Gastroesophageal sphincter (tissue), 4 donors: ENCODE measurements at regions not wholly inside any gene's neighbourhood (a gene's known extent, or its start where the extent isn't known, plus 50 kb on each side); places are given as distances from the start of the nearest gene placed in this dataset.

Source experiments
- ATAC-seq: fragments of 150-250 bp; one replicate; pipeline ENCODE4 v1.9.1; 2016; ENCODE audit warnings: mild to moderate bottlenecking, moderate library complexity
- H3K27ac ChIP-seq, 4 donors: fragments of 200-600 bp; sonication (generic) in 3 of 4; 1 replicate in 3 of 4; 2 replicates in 1 of 4; pipeline ENCODE4 v1.5.1; 2016 to 2019
- H3K27me3 ChIP-seq: fragments of 200-600 bp; sonication (generic); one replicate; pipeline ENCODE4 v1.5.1; 2019
- H3K36me3 ChIP-seq, 2 donors: fragments of 200-600 bp; sonication (generic); one replicate each; pipeline ENCODE4 v1.5.1; 2019; ENCODE audit warnings: control low read depth in 1 of 2
- H3K4me1 ChIP-seq, 3 donors: fragments of 200-600 bp; sonication (generic); 1 replicate in 2 of 3; 2 replicates in 1 of 3; pipeline ENCODE4 v1.5.1; 2016 to 2019; ENCODE audit warnings: control low read depth in 2 of 3
- H3K4me3 ChIP-seq, 2 donors: fragments of 200-600 bp; sonication (generic); one replicate each; pipeline ENCODE4 v1.5.1; 2019; ENCODE audit warnings: mild to moderate bottlenecking in 1 of 2, moderate library complexity in 1 of 2
- H3K9me3 ChIP-seq, 3 donors: fragments of 200-600 bp; sonication (generic); one replicate each; pipeline ENCODE4 v1.5.1; 2017 to 2019; ENCODE audit warnings: control low read depth in 2 of 3
- EP300 ChIP-seq: sonication (generic); formaldehyde crosslinking; IDR thresholded peaks from one replicate; pipeline ENCODE4 v1.6.1; 2017; ENCODE audit warnings: antibody characterized with exemption, mild to moderate bottlenecking
- POLR2A ChIP-seq, 2 donors: fragments of 450-650 bp; IDR thresholded peaks; one replicate each; pipeline ENCODE4 v1.6.1; 2017; ENCODE audit warnings: antibody characterized with exemption in 2 of 2, mild to moderate bottlenecking in 2 of 2, moderate library complexity in 1 of 2
- POLR2AphosphoS5 ChIP-seq: sonication (generic); formaldehyde crosslinking; IDR thresholded peaks from one replicate; pipeline ENCODE4 v1.6.1; 2017; ENCODE audit warnings: antibody characterized with exemption
- WGBS, 2 donors: methylation state at CpG; one replicate each; pipeline ENCODE4 v1.1.5; 2018; ENCODE audit warnings: low coverage in 1 of 2; 5-methylcytosine and 5-hydroxymethylcytosine counted together
- TF ChIP-seq, protein P1 (sequence below), 4 experiments: fragments of 200-600 bp in 2 of 4; fragments of 450-650 bp in 2 of 4; sonication (generic) in 1 of 4; IDR thresholded peaks; one replicate each; pipeline ENCODE4 v1.5.1; 2017 to 2019; ENCODE audit warnings: antibody characterized with exemption in 4 of 4, mild to moderate bottlenecking in 2 of 4, moderate library complexity in 2 of 4

GRCh38 chr11:33633251-33634003 lies 67.2 kb downstream of the C11orf91 start:
- peaks cover 0 to 18% (median 0%) of the 10 kb centered on the region in 3 donors for H3K9me3 ChIP-seq
- TF ChIP-seq EP300, result no peak
- TF ChIP-seq, protein P1, sequence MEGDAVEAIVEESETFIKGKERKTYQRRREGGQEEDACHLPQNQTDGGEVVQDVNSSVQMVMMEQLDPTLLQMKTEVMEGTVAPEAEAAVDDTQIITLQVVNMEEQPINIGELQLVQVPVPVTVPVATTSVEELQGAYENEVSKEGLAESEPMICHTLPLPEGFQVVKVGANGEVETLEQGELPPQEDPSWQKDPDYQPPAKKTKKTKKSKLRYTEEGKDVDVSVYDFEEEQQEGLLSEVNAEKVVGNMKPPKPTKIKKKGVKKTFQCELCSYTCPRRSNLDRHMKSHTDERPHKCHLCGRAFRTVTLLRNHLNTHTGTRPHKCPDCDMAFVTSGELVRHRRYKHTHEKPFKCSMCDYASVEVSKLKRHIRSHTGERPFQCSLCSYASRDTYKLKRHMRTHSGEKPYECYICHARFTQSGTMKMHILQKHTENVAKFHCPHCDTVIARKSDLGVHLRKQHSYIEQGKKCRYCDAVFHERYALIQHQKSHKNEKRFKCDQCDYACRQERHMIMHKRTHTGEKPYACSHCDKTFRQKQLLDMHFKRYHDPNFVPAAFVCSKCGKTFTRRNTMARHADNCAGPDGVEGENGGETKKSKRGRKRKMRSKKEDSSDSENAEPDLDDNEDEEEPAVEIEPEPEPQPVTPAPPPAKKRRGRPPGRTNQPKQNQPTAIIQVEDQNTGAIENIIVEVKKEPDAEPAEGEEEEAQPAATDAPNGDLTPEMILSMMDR (IDR thresholded peaks at IDR 0.05), result no peak
- TF ChIP-seq POLR2A (IDR thresholded peaks at IDR 0.05), result no peak
- TF ChIP-seq POLR2AphosphoS5, result no peak
- ATAC-seq, result no peak
- no peak overlapping the region for H3K4me3 ChIP-seq
- H3K36me3 ChIP-seq, result no peaks in the 10 kb centered on the region
- WGBS, 2 donors, result 65 to 85% methylated on average over 9 to 15 of the region's 15 CpGs
- no peak overlapping the region for H3K27ac ChIP-seq
- H3K27me3 ChIP-seq, result peaks cover 5% of the 10 kb centered on the region
- H3K4me1 ChIP-seq, result no peaks in the 10 kb centered on the region

DNA sequence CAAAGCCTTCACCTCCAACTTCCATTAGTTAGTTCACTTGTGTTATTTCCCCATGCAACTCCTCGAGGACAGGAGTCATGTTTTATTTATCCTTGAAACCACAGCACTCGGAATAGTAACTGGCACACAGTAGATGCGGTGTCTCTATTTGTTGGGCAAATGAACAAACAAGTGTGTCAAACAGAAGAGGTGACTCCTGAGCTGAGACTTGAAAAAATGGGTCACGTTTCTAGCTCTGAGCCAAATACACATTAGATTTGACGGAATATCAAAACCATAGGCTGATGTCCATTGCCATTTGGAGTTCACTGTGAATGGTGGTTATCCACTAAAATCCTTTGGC lies 68.9 kb downstream of the C11orf91 start:
- H3K27me3 ChIP-seq, result peaks cover 5% of the 10 kb centered on the region
- peaks cover 0 to 17% (median 0%) of the 10 kb centered on the region in 3 donors for H3K9me3 ChIP-seq
- H3K36me3 ChIP-seq, result no peaks in the 10 kb centered on the region
- no peak overlapping the region for H3K27ac ChIP-seq
- 89 to 100% methylated on average over 1 to 3 of the region's 5 CpGs for WGBS, 2 donors
- ATAC-seq, result no peak
- H3K4me3 ChIP-seq, result no peak overlapping the region
- TF ChIP-seq POLR2AphosphoS5, result no peak
- no peak for TF ChIP-seq EP300
- TF ChIP-seq POLR2A (IDR thresholded peaks at IDR 0.05), result no peak
- TF ChIP-seq, protein P1 (IDR thresholded peaks at IDR 0.05), result no peak
- H3K4me1 ChIP-seq, result no peaks in the 10 kb centered on the region

DNA sequence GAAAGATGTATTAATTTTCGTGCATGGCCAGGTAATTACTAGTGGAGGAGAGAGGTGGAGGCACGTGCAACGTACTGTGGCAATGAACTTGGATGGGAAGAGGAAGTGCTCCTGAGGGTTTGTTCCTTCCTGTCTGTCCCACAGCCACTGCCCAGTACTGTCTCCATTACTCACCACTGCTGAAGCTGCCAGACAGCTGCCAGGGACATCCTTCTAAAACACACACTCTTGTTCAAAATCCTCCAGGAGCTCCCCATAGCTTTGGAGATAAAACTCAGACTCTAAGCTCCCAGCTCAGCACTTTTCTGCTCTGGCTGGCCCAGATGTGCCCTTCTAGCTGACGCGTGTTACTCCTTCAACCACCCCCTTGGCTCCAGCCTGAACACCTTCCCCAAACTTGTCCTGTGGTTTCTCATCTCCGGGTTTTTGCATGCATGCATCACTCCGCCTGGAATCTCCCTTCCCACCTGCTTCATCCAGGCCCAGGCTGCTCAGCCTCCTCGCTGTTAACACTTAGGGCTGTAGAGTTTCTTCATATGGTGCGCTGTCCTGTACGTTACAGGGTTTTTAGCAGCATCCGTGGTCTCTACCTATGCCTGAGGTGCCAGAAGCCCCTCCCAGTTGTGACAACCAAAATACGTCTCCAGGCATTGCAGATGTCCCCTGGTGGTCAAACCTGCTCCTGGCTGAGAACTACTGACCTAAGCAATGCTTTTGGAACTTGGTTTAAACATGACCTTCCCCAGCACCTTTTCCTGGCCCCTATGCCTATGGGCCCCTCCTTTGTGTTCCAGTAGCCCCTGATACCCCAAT lies 69.5 kb downstream of the C11orf91 start:
- H3K27me3 ChIP-seq, result peaks cover 5% of the 10 kb centered on the region
- H3K4me1 ChIP-seq, result no peaks in the 10 kb centered on the region
- no peaks in the 10 kb centered on the region for H3K36me3 ChIP-seq
- TF ChIP-seq POLR2A (IDR thresholded peaks at IDR 0.05) (no peak), POLR2AphosphoS5 (no peak), EP300 (no peak)
- TF ChIP-seq, protein P1 (IDR thresholded peaks at IDR 0.05), result no peak
- ATAC-seq, result no peak
- 78 to 85% methylated on average over 5 to 7 of the region's 12 CpGs for WGBS, 2 donors
- peaks cover 0 to 17% (median 0%) of the 10 kb centered on the region in 3 donors for H3K9me3 ChIP-seq
- H3K4me3 ChIP-seq, result no peak overlapping the region
- no peak overlapping the region for H3K27ac ChIP-seq

GRCh38 chr11:33624083-33624482 lies 76.5 kb downstream of the C11orf91 start:
- H3K36me3 ChIP-seq, result no peaks in the 10 kb centered on the region
- H3K9me3 ChIP-seq, result no peaks in the 10 kb centered on the region
- TF ChIP-seq, protein P1 (IDR thresholded peaks at IDR 0.05), result no peak
- ATAC-seq, result no peak
- H3K27ac ChIP-seq, result no peak overlapping the region
- H3K27me3 ChIP-seq, result no peaks in the 10 kb centered on the region
- no peaks in the 10 kb centered on the region for H3K4me1 ChIP-seq
- H3K4me3 ChIP-seq, result no peak overlapping the region

DNA sequence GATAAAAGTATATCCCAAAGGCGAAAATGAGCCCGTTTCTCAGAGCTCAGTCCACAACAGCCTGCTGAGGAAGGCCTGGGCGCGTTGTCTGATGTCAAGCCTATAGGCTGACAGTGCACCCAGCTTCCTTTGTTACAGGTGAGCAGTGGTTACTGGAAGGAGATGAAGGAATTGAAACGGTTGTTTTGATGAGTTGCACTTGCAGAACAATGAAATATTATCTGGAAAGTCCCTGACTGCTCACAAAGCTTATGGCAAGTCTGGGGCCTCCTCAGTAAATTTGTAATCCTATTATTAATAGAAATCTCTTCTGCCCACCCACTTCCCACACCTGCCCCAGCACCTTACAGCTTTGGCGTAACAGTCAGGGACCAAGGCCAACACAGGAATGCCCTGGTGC lies 77.8 kb downstream of the C11orf91 start:
- no peak overlapping the region for H3K4me3 ChIP-seq
- ATAC-seq, result no peak
- no peak for TF ChIP-seq EP300
- TF ChIP-seq, protein P1 (IDR thresholded peaks at IDR 0.05), result no peak
- no peak for TF ChIP-seq POLR2A (IDR thresholded peaks at IDR 0.05)
- TF ChIP-seq POLR2AphosphoS5, result no peak
- 40 to 70% methylated on average over 1 to 4 of the region's 6 CpGs for WGBS, 2 donors
- H3K36me3 ChIP-seq, result no peaks in the 10 kb centered on the region
- H3K4me1 ChIP-seq, result no peaks in the 10 kb centered on the region
- H3K27me3 ChIP-seq, result no peaks in the 10 kb centered on the region
- no peak overlapping the region for H3K27ac ChIP-seq
- no peaks in the 10 kb centered on the region for H3K9me3 ChIP-seq
